ENCODE measurements at regions not wholly inside any gene's neighbourhood (a gene's known extent, or its start where the extent isn't known, plus 50 kb on each side); places are given as distances from the start of the nearest gene placed in this dataset.

GRCh38 chr4:12961713-12962112 lies 522.4 kb downstream of the RAB28 start:
- Histone ChIP-seq H3K9me3 (ENCODE audit: control insufficient read depth, insufficient read depth, low read length) (no peaks in the 10 kb centered on the region), H3K4me1 (ENCODE audit: control insufficient read depth, insufficient read depth, low read length) (no peaks in the 10 kb centered on the region), H3K27me3 (ENCODE audit: control insufficient read depth, insufficient read depth, low read length) (no peaks in the 10 kb centered on the region), H3K4me3 (ENCODE audit: low read depth, low read length) (no peak overlapping the region), H3K36me3 (ENCODE audit: control insufficient read depth, insufficient read depth, low read length) (no peaks in the 10 kb centered on the region), H3K9ac (ENCODE audit: low read depth, low read length) (no peak overlapping the region)

GRCh38 chr4:12958436-12958835 lies 525.7 kb downstream of the RAB28 start:
- Histone ChIP-seq H3K9ac (ENCODE audit: low read depth, low read length) (no peak overlapping the region), H3K4me1 (ENCODE audit: control insufficient read depth, insufficient read depth, low read length) (peaks cover 8% of the 10 kb centered on the region), H3K36me3 (ENCODE audit: control insufficient read depth, insufficient read depth, low read length) (no peaks in the 10 kb centered on the region), H3K4me3 (ENCODE audit: low read depth, low read length) (no peak overlapping the region), H3K9me3 (ENCODE audit: control insufficient read depth, insufficient read depth, low read length) (no peaks in the 10 kb centered on the region), H3K27me3 (ENCODE audit: control insufficient read depth, insufficient read depth, low read length) (no peaks in the 10 kb centered on the region)

GRCh38 chr4:12957108-12957507 lies 527.0 kb downstream of the RAB28 start:
- no peaks in the 10 kb centered on the region for H3K36me3 ChIP-seq (ENCODE audit: control insufficient read depth, insufficient read depth, low read length)
- H3K27me3 ChIP-seq (ENCODE audit: control insufficient read depth, insufficient read depth, low read length): no peaks in the 10 kb centered on the region
- peaks cover 8% of the 10 kb centered on the region for H3K4me1 ChIP-seq (ENCODE audit: control insufficient read depth, insufficient read depth, low read length)
- no peak overlapping the region for H3K9ac ChIP-seq (ENCODE audit: low read depth, low read length)
- H3K4me3 ChIP-seq (ENCODE audit: low read depth, low read length): no peak overlapping the region
- no peaks in the 10 kb centered on the region for H3K9me3 ChIP-seq (ENCODE audit: control insufficient read depth, insufficient read depth, low read length)

DNA sequence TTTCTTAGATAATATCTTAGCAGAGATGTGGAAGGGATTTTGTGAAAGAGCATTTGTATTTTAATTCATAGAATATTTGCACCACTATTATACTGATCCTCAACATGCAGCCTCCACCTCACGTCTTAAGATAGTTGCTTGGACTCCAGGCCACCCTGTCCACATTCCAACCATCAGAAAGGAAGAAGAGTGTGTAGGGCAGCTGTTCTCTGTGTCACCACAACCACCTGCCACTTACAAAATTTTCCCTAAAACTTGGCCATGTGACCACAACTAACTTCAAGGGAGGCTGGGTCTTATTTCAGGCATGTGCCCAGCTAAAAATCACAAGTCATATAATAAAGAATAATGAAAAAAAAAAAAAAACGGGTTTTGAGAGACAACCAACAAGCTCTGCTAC lies 528.1 kb downstream of the RAB28 start:
- Histone ChIP-seq H3K9me3 (ENCODE audit: control insufficient read depth, insufficient read depth, low read length) (no peaks in the 10 kb centered on the region), H3K27me3 (ENCODE audit: control insufficient read depth, insufficient read depth, low read length) (no peaks in the 10 kb centered on the region), H3K36me3 (ENCODE audit: control insufficient read depth, insufficient read depth, low read length) (no peaks in the 10 kb centered on the region), H3K4me1 (ENCODE audit: control insufficient read depth, insufficient read depth, low read length) (peaks cover 8% of the 10 kb centered on the region), H3K9ac (ENCODE audit: low read depth, low read length) (no peak overlapping the region), H3K4me3 (ENCODE audit: low read depth, low read length) (no peak overlapping the region)

- H3K9ac ChIP-seq (ENCODE audit: low read depth, low read length): no peak overlapping the region
- peaks cover 2% of the 10 kb centered on the region for H3K4me1 ChIP-seq (ENCODE audit: control insufficient read depth, insufficient read depth, low read length)
- no peaks in the 10 kb centered on the region for H3K27me3 ChIP-seq (ENCODE audit: control insufficient read depth, insufficient read depth, low read length)
- H3K36me3 ChIP-seq (ENCODE audit: control insufficient read depth, insufficient read depth, low read length): no peaks in the 10 kb centered on the region
- H3K9me3 ChIP-seq (ENCODE audit: control insufficient read depth, insufficient read depth, low read length): no peaks in the 10 kb centered on the region
- no peak overlapping the region for H3K4me3 ChIP-seq (ENCODE audit: low read depth, low read length)
Observed at GRCh38 chr4:12949719-12950490, 534.2 kb downstream of the RAB28 start.

DNA sequence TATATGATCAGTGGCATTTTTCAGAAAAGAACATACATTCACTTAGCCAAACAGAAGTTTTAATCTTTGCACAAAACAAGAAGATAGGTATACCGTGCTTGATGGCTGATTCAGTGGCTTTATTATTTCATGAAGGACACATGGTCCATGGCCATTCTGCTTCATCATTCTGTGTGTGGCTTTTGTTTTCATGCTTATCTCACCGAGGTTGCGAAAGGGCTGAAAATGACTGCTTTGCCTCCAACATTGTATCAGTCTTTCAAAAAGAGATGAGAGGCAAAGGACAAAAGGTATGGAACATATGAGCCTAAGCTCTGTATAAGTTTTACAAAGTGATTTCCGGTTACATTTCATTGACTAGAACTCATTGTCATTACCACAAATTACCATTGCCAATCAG lies 541.1 kb downstream of the RAB28 start:
- no peaks in the 10 kb centered on the region for H3K36me3 ChIP-seq (ENCODE audit: control insufficient read depth, insufficient read depth, low read length)
- no peak overlapping the region for H3K4me3 ChIP-seq (ENCODE audit: low read depth, low read length)
- no peaks in the 10 kb centered on the region for H3K27me3 ChIP-seq (ENCODE audit: control insufficient read depth, insufficient read depth, low read length)
- no peaks in the 10 kb centered on the region for H3K9me3 ChIP-seq (ENCODE audit: control insufficient read depth, insufficient read depth, low read length)
- H3K9ac ChIP-seq (ENCODE audit: low read depth, low read length): no peak overlapping the region
- no peaks in the 10 kb centered on the region for H3K4me1 ChIP-seq (ENCODE audit: control insufficient read depth, insufficient read depth, low read length)

- Histone ChIP-seq H3K9me3 (ENCODE audit: control insufficient read depth, insufficient read depth, low read length) (no peaks in the 10 kb centered on the region), H3K4me1 (ENCODE audit: control insufficient read depth, insufficient read depth, low read length) (no peaks in the 10 kb centered on the region), H3K4me3 (ENCODE audit: low read depth, low read length) (no peak overlapping the region), H3K9ac (ENCODE audit: low read depth, low read length) (no peak overlapping the region), H3K36me3 (ENCODE audit: control insufficient read depth, insufficient read depth, low read length) (no peaks in the 10 kb centered on the region), H3K27me3 (ENCODE audit: control insufficient read depth, insufficient read depth, low read length) (no peaks in the 10 kb centered on the region)
Observed at GRCh38 chr4:12933760-12934221, 550.3 kb downstream of the RAB28 start.

GRCh38 chr4:12932203-12932788 lies 551.8 kb downstream of the RAB28 start:
- Histone ChIP-seq H3K4me1 (ENCODE audit: control insufficient read depth, insufficient read depth, low read length) (no peaks in the 10 kb centered on the region), H3K4me3 (ENCODE audit: low read depth, low read length) (no peak overlapping the region), H3K27me3 (ENCODE audit: control insufficient read depth, insufficient read depth, low read length) (no peaks in the 10 kb centered on the region), H3K36me3 (ENCODE audit: control insufficient read depth, insufficient read depth, low read length) (no peaks in the 10 kb centered on the region), H3K9ac (ENCODE audit: low read depth, low read length) (no peak overlapping the region), H3K9me3 (ENCODE audit: control insufficient read depth, insufficient read depth, low read length) (no peaks in the 10 kb centered on the region)

DNA sequence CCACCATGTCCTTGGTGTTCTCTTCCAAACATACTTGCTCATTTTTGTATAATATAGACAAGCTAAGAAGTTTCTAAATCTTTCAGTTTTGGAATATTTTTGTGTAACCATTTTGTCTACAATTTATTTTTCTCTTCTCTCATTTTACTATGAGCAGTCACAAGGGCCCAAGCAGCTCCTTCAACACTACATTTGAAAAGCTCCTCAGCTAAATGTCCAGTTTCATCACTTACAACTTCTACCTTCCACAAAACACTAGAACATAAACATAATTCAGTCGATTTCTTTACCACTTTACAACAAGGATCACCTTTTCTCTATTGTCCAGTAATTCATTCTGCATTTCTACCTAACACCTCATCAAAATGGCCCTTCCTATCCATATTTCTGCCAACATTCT lies 554.4 kb downstream of the RAB28 start:
- H3K4me1 ChIP-seq (ENCODE audit: control insufficient read depth, insufficient read depth, low read length): no peaks in the 10 kb centered on the region
- H3K36me3 ChIP-seq (ENCODE audit: control insufficient read depth, insufficient read depth, low read length): no peaks in the 10 kb centered on the region
- H3K9ac ChIP-seq (ENCODE audit: low read depth, low read length): no peak overlapping the region
- H3K27me3 ChIP-seq (ENCODE audit: control insufficient read depth, insufficient read depth, low read length): no peaks in the 10 kb centered on the region
- no peak overlapping the region for H3K4me3 ChIP-seq (ENCODE audit: low read depth, low read length)
- H3K9me3 ChIP-seq (ENCODE audit: control insufficient read depth, insufficient read depth, low read length): no peaks in the 10 kb centered on the region

DNA sequence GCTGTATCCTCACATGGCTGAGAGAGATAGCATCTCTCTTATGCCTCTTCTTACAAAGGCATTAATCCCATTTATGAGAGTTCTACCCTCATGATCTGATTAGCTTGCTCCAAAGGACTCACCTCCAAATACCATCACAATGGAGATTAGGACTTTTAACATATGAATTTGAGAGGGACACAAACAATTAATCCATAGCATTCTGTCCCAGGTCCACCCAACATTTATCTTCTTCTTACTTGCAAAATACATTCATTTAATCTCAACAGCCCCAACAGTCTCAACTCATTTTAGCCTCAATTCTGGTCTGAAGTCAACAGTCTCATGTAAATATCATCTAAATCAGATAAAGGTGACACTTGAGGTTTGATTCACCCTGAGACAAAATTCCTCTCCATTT lies 555.4 kb downstream of the RAB28 start:
- H3K9me3 ChIP-seq (ENCODE audit: control insufficient read depth, insufficient read depth, low read length): no peaks in the 10 kb centered on the region
- H3K4me3 ChIP-seq (ENCODE audit: low read depth, low read length): no peak overlapping the region
- no peaks in the 10 kb centered on the region for H3K27me3 ChIP-seq (ENCODE audit: control insufficient read depth, insufficient read depth, low read length)
- H3K36me3 ChIP-seq (ENCODE audit: control insufficient read depth, insufficient read depth, low read length): no peaks in the 10 kb centered on the region
- peaks cover 5% of the 10 kb centered on the region for H3K4me1 ChIP-seq (ENCODE audit: control insufficient read depth, insufficient read depth, low read length)
- no peak overlapping the region for H3K9ac ChIP-seq (ENCODE audit: low read depth, low read length)

DNA sequence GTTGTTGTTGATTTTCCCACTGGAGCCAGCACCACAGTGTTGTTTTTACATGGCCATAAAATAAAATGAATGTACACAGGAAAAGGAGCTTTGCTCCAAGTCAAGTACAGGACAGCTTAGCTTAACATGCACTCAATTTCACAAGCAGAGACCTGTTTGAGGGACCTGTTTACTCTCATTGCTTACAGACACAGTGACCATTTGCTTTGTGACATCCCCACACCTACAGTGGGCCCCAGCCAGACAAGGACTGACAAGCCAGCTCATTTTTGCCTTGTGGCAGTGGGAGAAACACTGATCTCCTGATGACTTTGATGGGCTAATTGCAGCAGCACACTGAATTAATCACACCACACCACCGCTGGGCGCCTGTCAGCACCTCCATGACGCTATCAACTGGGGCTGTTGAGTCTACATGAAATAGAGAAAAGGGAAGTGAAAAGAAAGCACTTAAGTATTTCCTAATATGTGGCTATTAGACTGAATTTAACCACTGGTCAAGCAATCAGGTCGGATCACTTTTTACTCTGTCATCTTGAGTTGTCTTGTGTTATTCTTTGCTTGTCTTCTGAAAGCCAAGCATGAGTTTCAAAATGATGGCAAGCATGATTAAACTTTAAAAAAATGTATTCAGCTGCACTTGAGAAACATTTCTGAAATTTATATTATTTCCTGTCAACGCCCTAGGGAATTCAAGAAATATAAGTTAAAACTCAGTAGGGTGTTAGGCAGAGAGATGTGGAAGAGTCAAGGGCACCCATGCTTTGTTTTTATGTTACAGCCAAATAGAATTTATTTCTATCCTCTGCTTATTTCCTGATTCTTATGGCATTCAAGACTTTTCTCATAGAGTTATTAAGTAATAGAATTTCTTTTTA lies 557.7 kb downstream of the RAB28 start:
- H3K4me1 ChIP-seq (ENCODE audit: control insufficient read depth, insufficient read depth, low read length): peaks cover 5% of the 10 kb centered on the region
- no peaks in the 10 kb centered on the region for H3K36me3 ChIP-seq (ENCODE audit: control insufficient read depth, insufficient read depth, low read length)
- no peaks in the 10 kb centered on the region for H3K27me3 ChIP-seq (ENCODE audit: control insufficient read depth, insufficient read depth, low read length)
- H3K9me3 ChIP-seq (ENCODE audit: control insufficient read depth, insufficient read depth, low read length): no peaks in the 10 kb centered on the region
- H3K9ac ChIP-seq (ENCODE audit: low read depth, low read length): no peak overlapping the region
- H3K4me3 ChIP-seq (ENCODE audit: low read depth, low read length): no peak overlapping the region

Data from iPS-15b (cell line).